Ammon's horn (tissue), 1 donor: ENCODE measurements at regions not wholly inside any gene's neighbourhood (a gene's known extent, or its start where the extent isn't known, plus 50 kb on each side); places are given as distances from the start of the nearest gene placed in this dataset.

ENCODE experiments used
- DNase-seq: peaks from one replicate; pipeline ENCODE4 v3.0.0-alpha.2; 2016; ENCODE audit warnings: low spot score

GRCh38 chr5:2442496-2443354 is 308.8 kb downstream of the IRX2 start:
- DNase-seq = no peak

GRCh38 chr5:2441495-2442180 is 309.8 kb downstream of the IRX2 start:
- no peak for DNase-seq

- DNase-seq = no peak
These were observed 311.9 kb downstream of the IRX2 start for GRCh38 chr5:2439608-2440007.

GRCh38 chr5:2433086-2433485 is 318.4 kb downstream of the IRX2 start:
- no peak for DNase-seq

GRCh38 chr5:2432076-2432920 is 319.2 kb downstream of the IRX2 start:
- DNase-seq = no peak

GRCh38 chr5:2430606-2431005 is 320.9 kb downstream of the IRX2 start:
- DNase-seq = no peak

GRCh38 chr5:2427983-2428382 is 323.5 kb downstream of the IRX2 start:
- DNase-seq = no peak

- DNase-seq = no peak
These were observed 327.8 kb downstream of the IRX2 start for GRCh38 chr5:2423634-2424033.

- no peak for DNase-seq
These were observed 334.2 kb downstream of the IRX2 start for GRCh38 chr5:2417301-2417700.

GRCh38 chr5:2415678-2416077 is 335.8 kb downstream of the IRX2 start:
- no peak for DNase-seq

- DNase-seq = no peak
These were observed 341.0 kb downstream of the IRX2 start for GRCh38 chr5:2410451-2410850.

- DNase-seq = no peak
These were observed 348.2 kb downstream of the IRX2 start for GRCh38 chr5:2403296-2403695.

- no peak for DNase-seq
These were observed 351.7 kb downstream of the IRX2 start for GRCh38 chr5:2399804-2400203.

- DNase-seq = no peak
These were observed 352.4 kb downstream of the IRX2 start for GRCh38 chr5:2399096-2399495.

- no peak for DNase-seq
These were observed 357.9 kb downstream of the IRX2 start for GRCh38 chr5:2393556-2393955.

GRCh38 chr5:2391566-2391965 is 359.9 kb downstream of the IRX2 start:
- no peak for DNase-seq

- no peak for DNase-seq
These were observed 360.5 kb downstream of the IRX2 start for GRCh38 chr5:2391021-2391420.

- DNase-seq = no peak
These were observed 362.9 kb downstream of the IRX2 start for GRCh38 chr5:2388571-2388970.

GRCh38 chr5:2387634-2388325 is 363.7 kb downstream of the IRX2 start:
- DNase-seq = no peak

- no peak for DNase-seq
These were observed 364.2 kb downstream of the IRX2 start for GRCh38 chr5:2387250-2387633.

GRCh38 chr5:2385818-2386217 is 365.7 kb downstream of the IRX2 start:
- no peak for DNase-seq

GRCh38 chr5:2383698-2384065 is 367.8 kb downstream of the IRX2 start:
- no peak for DNase-seq
